ENCODE measurements at regions not wholly inside any gene's neighbourhood (a gene's known extent, or its start where the extent isn't known, plus 50 kb on each side); places are given as distances from the start of the nearest gene placed in this dataset.

- DNase-seq (ENCODE audit: low read depth, low spot score): no peak
These were observed 59.7 kb upstream of the GRPEL1 start for GRCh38 chr4:7127576-7127975.

GRCh38 chr4:7126981-7127380, 59.1 kb upstream of the GRPEL1 start:
- DNase-seq (ENCODE audit: low read depth, low spot score): no peak

- peak; percentile 51 for DNase-seq (ENCODE audit: low read depth, low spot score)
These were observed 57.0 kb upstream of the GRPEL1 start for GRCh38 chr4:7124689-7125442.

- no peak for DNase-seq (ENCODE audit: low read depth, low spot score)
These were observed 54.2 kb upstream of the GRPEL1 start for GRCh38 chr4:7121866-7122653.

DNA sequence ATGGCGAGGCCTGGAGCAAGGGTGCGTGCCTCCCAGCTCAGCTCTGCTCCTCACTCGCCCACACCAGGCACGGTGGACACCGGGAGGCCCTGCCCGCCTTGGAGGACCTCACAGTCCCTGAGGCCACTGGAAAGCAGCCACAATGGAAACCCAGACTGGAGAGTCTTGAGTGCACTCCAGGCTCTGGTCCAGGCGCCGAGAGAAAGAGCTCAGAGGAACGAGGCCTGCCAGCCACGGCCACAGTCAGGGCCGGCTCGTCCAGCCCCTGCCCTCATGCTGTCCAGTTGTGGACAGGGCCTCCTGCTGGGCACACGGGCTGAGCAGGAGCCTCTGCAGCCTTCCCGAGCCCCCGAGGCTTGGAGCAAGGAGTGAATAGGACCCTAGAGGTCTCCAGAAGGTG, 53.3 kb upstream of the GRPEL1 start:
- DNase-seq (ENCODE audit: low read depth, low spot score): no peak

- DNase-seq (ENCODE audit: low read depth, low spot score): no peak
These were observed 52.5 kb upstream of the GRPEL1 start for GRCh38 chr4:7120341-7120740.

GRCh38 chr4:7118013-7118832, 50.4 kb upstream of the GRPEL1 start:
- no peak for DNase-seq (ENCODE audit: low read depth, low spot score)

Data from brain pericyte (primary cell).